ENCODE measurements at regions not wholly inside any gene's neighbourhood (a gene's known extent, or its start where the extent isn't known, plus 50 kb on each side); places are given as distances from the start of the nearest gene placed in this dataset.
A peak's percentile ranks its signal among the peaks of the same experiment; 100 is the strongest.

DNA sequence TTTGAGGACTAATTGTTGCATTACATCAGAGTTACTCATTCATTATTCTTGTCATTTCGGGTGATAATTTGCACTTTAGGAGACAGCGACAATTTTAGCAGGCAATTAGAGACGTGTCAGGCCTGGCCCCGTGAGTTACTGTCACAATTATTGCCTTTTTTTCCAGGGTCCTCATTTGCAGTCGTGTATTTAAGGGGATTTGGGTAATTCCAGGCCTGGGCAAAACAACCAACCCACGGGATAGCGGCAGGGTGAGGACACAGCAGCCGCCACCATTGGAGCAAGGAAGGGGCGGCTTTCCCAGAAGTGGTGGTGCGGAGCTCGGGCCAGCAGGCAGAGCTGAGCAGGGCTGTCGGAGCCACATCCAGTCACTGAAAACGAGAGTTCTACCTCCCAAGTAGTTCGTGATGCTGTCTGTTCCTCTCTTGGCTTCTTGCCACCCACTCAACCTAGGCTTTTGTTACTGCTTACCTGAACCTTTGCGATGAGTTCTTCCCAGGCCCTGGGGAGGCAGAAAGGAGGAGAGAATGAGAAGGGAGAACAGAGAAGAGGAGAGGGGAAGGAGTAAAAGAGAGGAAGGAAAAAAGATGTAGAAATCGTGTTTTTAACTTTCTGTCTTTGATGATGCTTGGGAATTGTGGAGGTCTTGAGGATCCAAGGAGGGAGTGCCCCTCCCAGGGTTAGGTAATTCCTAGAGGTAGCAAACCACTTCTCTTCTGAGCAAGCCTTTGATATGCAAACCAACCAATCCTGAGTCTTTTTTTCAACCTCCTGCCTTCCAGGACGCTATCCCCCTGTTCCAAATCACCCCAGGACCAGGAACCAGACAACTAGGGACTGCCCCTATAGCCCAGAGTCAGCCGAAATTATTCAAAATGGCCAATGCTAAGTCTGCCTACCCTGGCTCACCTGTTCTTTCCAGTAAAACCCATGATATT is 236.1 kb downstream of the MIAT start:
- Mint-ChIP-seq H3K9me3 (ENCODE audit: low read depth) (no peaks in the 10 kb centered on the region), H3K36me3 (peaks cover 20% of the 10 kb centered on the region), H3K4me3 (no peak overlapping the region), H3K27ac (no peak overlapping the region), H3K27me3 (peaks cover 15% of the 10 kb centered on the region), H3K4me1 (ENCODE audit: low read depth) (peaks cover 5% of the 10 kb centered on the region)

DNA sequence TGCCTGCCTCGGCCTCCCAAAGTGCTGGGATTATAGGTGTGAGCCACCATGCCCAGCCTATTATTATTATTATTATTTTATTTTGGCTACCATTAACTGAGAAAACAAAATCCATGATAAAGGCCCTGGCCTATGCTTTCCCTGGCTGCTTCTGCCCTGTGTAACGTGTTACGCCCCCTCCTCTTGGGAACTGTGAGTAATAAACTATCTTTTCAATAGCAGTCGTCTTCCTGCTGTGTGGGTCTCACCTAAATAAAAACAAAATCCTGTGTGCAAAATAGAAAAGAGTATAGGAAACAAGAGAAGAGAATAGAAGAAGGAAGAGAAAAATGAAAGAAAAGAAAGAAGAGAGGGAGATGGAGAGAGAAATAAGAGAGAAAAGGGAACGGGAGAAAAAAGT is 237.0 kb downstream of the MIAT start:
- Mint-ChIP-seq H3K27ac (no peak overlapping the region), H3K4me3 (no peak overlapping the region), H3K9me3 (ENCODE audit: low read depth) (no peaks in the 10 kb centered on the region), H3K36me3 (peaks cover 25% of the 10 kb centered on the region), H3K27me3 (peaks cover 22% of the 10 kb centered on the region), H3K4me1 (ENCODE audit: low read depth) (peaks cover 5% of the 10 kb centered on the region)

DNA sequence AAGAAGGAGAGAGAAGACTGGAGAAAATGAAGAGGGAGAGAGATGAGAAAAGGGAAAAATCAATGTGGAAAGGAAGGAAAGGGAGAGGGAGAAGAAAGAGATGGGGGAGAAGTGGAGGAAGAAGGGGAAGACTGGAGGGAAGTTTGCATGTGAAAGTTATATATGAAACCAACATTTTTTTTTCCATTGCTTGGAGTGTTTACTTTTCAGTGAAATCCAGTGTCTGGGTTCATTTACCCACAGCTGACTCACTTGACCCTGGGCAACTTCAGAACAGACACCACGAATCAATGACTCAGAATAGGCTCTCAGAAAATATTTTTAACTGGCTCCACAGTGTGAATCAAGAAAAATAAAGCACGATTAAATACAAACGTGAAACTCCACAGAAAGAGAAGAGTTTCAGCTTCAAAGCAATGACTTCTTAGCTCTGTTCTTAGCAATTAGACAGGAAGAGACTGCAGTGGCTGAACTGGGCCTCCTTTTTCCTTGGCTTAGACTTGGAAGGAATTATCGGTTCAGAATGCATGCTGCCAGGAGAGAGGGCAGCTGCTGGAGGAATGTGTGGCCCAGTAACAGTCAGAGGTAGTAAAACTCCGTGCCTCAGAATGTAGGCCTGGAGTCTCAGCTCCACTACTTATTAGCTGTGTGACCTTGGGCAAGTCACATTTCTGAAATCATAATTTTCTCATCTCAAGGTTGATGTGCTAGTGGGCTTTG is 237.5 kb downstream of the MIAT start:
- H3K4me1 Mint-ChIP-seq (ENCODE audit: low read depth): peaks cover 5% of the 10 kb centered on the region
- no peak overlapping the region for H3K4me3 Mint-ChIP-seq
- no peaks in the 10 kb centered on the region for H3K9me3 Mint-ChIP-seq (ENCODE audit: low read depth)
- H3K36me3 Mint-ChIP-seq: peaks cover 25% of the 10 kb centered on the region
- H3K27me3 Mint-ChIP-seq: peaks cover 24% of the 10 kb centered on the region
- no peak overlapping the region for H3K27ac Mint-ChIP-seq

GRCh38 chr22:26897384-26897783 is 240.0 kb downstream of the MIAT start:
- no peak overlapping the region for H3K4me3 Mint-ChIP-seq
- peaks cover 33% of the 10 kb centered on the region for H3K27me3 Mint-ChIP-seq
- H3K36me3 Mint-ChIP-seq: peaks cover 30% of the 10 kb centered on the region
- peaks cover 11% of the 10 kb centered on the region for H3K4me1 Mint-ChIP-seq (ENCODE audit: low read depth)
- H3K9me3 Mint-ChIP-seq (ENCODE audit: low read depth): no peaks in the 10 kb centered on the region
- H3K27ac Mint-ChIP-seq: no peak overlapping the region

DNA sequence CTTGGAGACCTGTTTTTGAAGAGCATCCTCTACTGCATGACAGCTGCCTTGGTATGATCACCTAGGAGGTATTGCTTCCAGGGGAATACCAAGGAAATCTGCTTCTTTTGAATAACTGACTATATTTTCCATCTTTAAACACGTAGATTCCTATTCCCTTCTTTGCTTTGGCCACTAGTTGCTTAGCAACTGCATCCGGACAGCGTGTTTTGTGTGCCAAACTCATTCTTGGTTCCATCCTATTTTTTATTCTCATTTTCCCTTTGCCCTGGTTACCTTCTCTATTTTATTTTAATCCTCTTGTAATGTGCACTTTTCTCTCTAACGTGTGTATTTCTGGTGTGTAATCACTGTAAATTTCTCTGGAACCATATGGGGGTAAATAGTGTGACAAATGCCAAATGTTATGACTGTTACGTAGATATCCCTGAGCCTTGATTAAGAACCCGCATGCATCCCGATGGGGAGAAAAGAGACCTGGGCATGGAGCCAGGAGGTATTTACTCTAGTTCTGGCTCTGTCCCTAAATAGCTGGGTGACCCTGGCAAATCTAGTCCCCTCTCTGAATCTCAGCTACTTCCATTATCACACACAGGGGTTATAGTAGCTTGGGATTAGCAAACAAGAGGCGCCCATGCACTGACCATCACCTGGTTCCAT is 241.7 kb downstream of the MIAT start:
- peaks cover 17% of the 10 kb centered on the region for H3K4me1 Mint-ChIP-seq (ENCODE audit: low read depth)
- H3K4me3 Mint-ChIP-seq: no peak overlapping the region
- no peak overlapping the region for H3K27ac Mint-ChIP-seq
- no peaks in the 10 kb centered on the region for H3K9me3 Mint-ChIP-seq (ENCODE audit: low read depth)
- peaks cover 30% of the 10 kb centered on the region for H3K36me3 Mint-ChIP-seq
- peaks cover 31% of the 10 kb centered on the region for H3K27me3 Mint-ChIP-seq

DNA sequence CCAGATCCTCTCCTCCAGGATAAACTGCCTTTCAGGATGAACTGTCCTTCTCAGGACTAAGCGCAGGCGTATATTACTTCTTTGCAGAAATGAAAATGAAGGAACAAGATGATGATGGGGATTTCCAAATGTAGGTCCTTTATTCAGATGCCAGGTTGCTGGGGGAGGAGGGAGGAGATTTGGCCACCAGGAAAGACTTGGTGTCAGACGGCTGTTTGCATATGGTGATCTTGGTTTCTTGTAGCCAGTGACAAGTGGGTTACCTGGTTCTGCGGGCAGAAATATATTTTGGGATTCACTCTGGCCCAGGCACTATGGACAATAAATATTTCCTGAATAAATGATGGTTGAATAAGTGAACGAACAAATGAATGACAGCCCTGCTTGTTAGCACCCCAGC is 243.4 kb downstream of the MIAT start:
- H3K4me3 Mint-ChIP-seq: no peak overlapping the region
- peaks cover 12% of the 10 kb centered on the region for H3K4me1 Mint-ChIP-seq (ENCODE audit: low read depth)
- H3K27me3 Mint-ChIP-seq: peaks cover 32% of the 10 kb centered on the region
- H3K36me3 Mint-ChIP-seq: peaks cover 26% of the 10 kb centered on the region
- H3K9me3 Mint-ChIP-seq (ENCODE audit: low read depth): no peaks in the 10 kb centered on the region
- H3K27ac Mint-ChIP-seq: no peak overlapping the region

DNA sequence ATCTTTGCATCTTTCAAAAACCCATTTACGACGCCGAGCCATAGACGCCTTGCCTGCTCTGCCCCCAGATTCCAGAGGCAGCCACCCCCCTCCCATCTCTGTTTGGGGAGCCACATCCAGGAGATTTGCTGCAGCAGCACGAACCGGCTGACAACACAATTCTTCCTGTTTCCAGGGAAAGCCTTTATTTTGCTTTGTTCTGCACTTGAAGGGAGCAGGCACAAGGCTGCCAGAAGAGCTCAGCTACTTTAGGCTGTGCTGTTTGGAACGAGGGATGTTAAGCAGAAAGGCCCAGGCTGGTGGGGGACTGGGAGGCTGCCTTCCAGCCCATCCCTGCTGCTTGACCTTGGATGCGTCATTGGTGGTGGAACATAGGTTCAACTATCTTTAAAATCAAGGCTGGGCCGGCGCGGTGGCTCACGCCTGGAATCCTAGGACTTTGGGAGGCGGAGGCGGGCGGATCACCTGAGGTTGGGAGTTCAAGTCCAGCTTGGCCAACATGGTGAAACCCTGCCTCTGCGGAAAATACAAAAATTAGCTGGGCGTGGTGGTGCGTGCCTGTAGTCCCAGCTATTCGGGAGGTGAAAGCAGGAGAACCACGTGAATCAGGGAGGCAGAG is 243.9 kb downstream of the MIAT start:
- H3K9me3 Mint-ChIP-seq (ENCODE audit: low read depth): no peaks in the 10 kb centered on the region
- H3K4me1 Mint-ChIP-seq (ENCODE audit: low read depth): peaks cover 12% of the 10 kb centered on the region
- H3K4me3 Mint-ChIP-seq: no peak overlapping the region
- peaks cover 31% of the 10 kb centered on the region for H3K27me3 Mint-ChIP-seq
- H3K36me3 Mint-ChIP-seq: peaks cover 26% of the 10 kb centered on the region
- no peak overlapping the region for H3K27ac Mint-ChIP-seq

DNA sequence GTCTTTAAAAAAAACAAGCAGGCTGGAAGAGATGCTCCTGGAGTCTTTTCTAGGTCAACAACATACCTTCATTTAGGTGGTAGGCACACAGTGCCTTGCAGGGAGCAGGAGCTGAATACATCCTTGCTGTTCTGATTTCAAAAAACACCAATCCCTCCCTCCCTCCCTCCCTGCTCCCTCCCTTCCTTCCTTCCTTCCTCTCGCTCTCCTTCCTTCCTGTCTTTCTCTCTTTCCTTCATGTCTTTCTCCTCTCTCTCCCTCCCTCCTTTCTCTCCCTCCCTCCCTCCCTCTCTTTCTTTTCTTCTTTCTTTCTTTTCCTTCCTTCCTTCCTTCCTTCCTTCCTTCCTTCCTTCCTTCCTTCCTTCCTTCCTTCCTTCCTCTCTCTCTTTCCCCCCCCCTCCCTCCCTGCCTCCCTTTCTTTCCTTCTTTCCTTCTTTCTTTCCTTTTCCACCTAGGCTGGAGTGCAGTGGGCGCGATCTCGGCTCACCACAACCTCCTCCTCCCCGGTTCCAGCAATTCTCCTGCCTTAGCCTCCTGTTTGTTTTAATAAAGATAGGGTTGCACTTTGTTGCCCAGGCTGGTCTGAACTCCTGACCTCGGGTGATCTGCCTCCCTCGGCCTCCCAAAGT is 245.1 kb downstream of the MIAT start:
- H3K27me3 Mint-ChIP-seq: peaks cover 29% of the 10 kb centered on the region
- peaks cover 12% of the 10 kb centered on the region for H3K4me1 Mint-ChIP-seq (ENCODE audit: low read depth)
- H3K36me3 Mint-ChIP-seq: peaks cover 22% of the 10 kb centered on the region
- H3K4me3 Mint-ChIP-seq: peak overlapping the region; percentile 56
- H3K9me3 Mint-ChIP-seq (ENCODE audit: low read depth): no peaks in the 10 kb centered on the region
- no peak overlapping the region for H3K27ac Mint-ChIP-seq

GRCh38 chr22:26903030-26903856 is 245.9 kb downstream of the MIAT start:
- Mint-ChIP-seq H3K4me3 (peak overlapping the region; percentile 56), H3K27me3 (peaks cover 22% of the 10 kb centered on the region), H3K27ac (no peak overlapping the region), H3K4me1 (ENCODE audit: low read depth) (peaks cover 12% of the 10 kb centered on the region), H3K9me3 (ENCODE audit: low read depth) (no peaks in the 10 kb centered on the region), H3K36me3 (peaks cover 20% of the 10 kb centered on the region)

DNA sequence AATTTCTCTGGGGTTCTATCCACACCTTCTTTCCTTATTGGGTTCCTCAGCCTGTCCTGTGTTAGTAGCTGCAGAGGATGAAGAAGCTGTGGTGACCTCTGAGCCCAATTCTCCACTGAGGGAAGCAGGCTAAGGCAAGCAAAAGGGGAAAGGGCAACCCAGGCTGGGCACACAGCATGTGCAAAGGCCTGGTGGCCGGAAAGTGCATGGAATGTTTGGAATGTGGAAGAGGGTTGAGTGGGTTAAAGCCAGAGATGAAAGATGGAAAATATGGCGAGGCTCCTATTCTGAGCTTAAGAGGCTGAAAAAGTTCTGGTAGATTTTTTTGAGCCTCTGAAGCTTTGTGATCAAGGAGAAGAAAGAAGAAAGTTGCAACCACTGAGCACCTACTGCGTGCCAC is 247.1 kb downstream of the MIAT start:
- Mint-ChIP-seq H3K27ac (peak overlapping the region; percentile 81), H3K9me3 (ENCODE audit: low read depth) (no peaks in the 10 kb centered on the region), H3K4me3 (no peak overlapping the region), H3K36me3 (peaks cover 16% of the 10 kb centered on the region), H3K4me1 (ENCODE audit: low read depth) (peaks cover 12% of the 10 kb centered on the region), H3K27me3 (peaks cover 13% of the 10 kb centered on the region)

GRCh38 chr22:26905076-26905475 is 247.7 kb downstream of the MIAT start:
- no peaks in the 10 kb centered on the region for H3K9me3 Mint-ChIP-seq (ENCODE audit: low read depth)
- H3K4me3 Mint-ChIP-seq: no peak overlapping the region
- H3K27me3 Mint-ChIP-seq: peaks cover 11% of the 10 kb centered on the region
- H3K27ac Mint-ChIP-seq: no peak overlapping the region
- H3K36me3 Mint-ChIP-seq: peaks cover 16% of the 10 kb centered on the region
- H3K4me1 Mint-ChIP-seq (ENCODE audit: low read depth): peaks cover 12% of the 10 kb centered on the region

DNA sequence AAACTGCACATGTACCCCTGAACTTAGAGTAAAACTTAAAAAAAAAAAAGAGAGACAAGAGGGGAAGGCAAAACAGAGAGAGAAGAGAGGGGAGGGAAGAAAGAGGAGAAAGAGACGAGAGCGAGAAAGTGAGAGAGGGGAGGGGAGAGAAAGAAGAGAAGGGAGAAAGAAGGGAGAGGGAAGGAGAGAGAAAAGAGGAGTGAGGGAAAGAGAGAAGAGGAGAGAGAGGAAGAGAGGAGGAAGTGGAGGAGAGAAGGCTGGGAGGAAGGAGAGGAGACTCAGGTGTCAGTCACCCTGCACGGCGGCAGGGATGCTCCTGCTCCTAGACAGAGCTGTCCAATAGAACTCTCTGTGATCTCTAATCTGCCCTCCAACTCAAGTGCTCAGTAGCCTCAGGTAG is 248.3 kb downstream of the MIAT start:
- Mint-ChIP-seq H3K4me3 (no peak overlapping the region), H3K27ac (no peak overlapping the region), H3K9me3 (ENCODE audit: low read depth) (no peaks in the 10 kb centered on the region), H3K36me3 (peaks cover 11% of the 10 kb centered on the region), H3K27me3 (peaks cover 6% of the 10 kb centered on the region), H3K4me1 (ENCODE audit: low read depth) (peaks cover 10% of the 10 kb centered on the region)

DNA sequence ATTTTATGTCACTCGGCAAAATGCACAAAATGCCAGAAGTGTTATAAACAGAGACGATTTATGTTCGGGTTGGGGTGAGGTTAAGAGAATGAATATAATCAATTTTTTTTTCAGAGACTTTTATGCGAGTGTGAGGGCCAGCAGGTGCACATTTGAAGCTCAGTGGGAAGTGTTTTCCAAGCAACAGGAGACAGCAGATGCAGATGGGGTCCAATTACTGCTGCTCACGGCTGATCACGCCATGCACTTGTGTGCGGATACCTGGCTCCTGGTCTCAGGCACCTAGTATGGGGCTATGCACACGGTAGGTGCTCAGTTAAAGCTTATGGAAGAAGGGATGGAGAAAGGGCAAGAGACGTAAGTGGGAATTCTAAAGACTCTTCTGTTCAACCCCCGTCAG is 249.1 kb downstream of the MIAT start:
- H3K9me3 Mint-ChIP-seq (ENCODE audit: low read depth): no peaks in the 10 kb centered on the region
- peaks cover 6% of the 10 kb centered on the region for H3K4me1 Mint-ChIP-seq (ENCODE audit: low read depth)
- H3K4me3 Mint-ChIP-seq: no peak overlapping the region
- peaks cover 14% of the 10 kb centered on the region for H3K36me3 Mint-ChIP-seq
- no peak overlapping the region for H3K27ac Mint-ChIP-seq
- peaks cover 2% of the 10 kb centered on the region for H3K27me3 Mint-ChIP-seq

GRCh38 chr22:26907366-26907765 is 250.0 kb downstream of the MIAT start:
- peaks cover 6% of the 10 kb centered on the region for H3K4me1 Mint-ChIP-seq (ENCODE audit: low read depth)
- H3K36me3 Mint-ChIP-seq: peaks cover 14% of the 10 kb centered on the region
- H3K9me3 Mint-ChIP-seq (ENCODE audit: low read depth): no peaks in the 10 kb centered on the region
- no peak overlapping the region for H3K27ac Mint-ChIP-seq
- peaks cover 3% of the 10 kb centered on the region for H3K27me3 Mint-ChIP-seq
- no peak overlapping the region for H3K4me3 Mint-ChIP-seq
